ENCODE measurements at regions not wholly inside any gene's neighbourhood (a gene's known extent, or its start where the extent isn't known, plus 50 kb on each side); places are given as distances from the start of the nearest gene placed in this dataset.

DNA sequence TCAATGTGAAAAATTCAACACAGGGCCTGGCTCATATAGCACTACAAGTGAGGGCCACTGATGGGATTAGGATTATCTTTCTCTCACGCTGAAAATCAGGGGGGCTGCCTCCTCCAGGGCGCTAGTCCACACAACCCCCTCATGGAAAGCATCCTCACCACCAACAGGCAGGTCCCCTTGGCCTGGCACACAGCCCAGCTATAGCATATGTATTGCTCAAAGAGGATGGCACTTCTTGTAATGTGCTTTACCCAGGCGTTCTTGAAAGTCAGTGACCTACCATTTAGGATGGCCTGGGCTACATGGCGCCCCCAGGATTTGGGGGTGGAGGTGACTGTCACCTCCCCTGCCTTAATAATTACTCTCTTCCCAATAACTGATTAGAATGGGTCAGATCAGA, 71.0 kb upstream of the LSM6 start:
- TF ChIP-seq, protein P1, sequence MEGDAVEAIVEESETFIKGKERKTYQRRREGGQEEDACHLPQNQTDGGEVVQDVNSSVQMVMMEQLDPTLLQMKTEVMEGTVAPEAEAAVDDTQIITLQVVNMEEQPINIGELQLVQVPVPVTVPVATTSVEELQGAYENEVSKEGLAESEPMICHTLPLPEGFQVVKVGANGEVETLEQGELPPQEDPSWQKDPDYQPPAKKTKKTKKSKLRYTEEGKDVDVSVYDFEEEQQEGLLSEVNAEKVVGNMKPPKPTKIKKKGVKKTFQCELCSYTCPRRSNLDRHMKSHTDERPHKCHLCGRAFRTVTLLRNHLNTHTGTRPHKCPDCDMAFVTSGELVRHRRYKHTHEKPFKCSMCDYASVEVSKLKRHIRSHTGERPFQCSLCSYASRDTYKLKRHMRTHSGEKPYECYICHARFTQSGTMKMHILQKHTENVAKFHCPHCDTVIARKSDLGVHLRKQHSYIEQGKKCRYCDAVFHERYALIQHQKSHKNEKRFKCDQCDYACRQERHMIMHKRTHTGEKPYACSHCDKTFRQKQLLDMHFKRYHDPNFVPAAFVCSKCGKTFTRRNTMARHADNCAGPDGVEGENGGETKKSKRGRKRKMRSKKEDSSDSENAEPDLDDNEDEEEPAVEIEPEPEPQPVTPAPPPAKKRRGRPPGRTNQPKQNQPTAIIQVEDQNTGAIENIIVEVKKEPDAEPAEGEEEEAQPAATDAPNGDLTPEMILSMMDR (IDR thresholded peaks at IDR 0.05; ENCODE audit: poor library complexity, severe bottlenecking) = no peak
- TF ChIP-seq TAF1 (IDR thresholded peaks at IDR 0.05; ENCODE audit: low read depth) (no peak), EZH2 (IDR thresholded peaks at IDR 0.05; ENCODE audit: borderline replicate concordance, insufficient read depth, low read length, poor library complexity, severe bottlenecking) (no peak), POLR2AphosphoS5 (IDR thresholded peaks at IDR 0.05) (no peak), SMC3 (conservative IDR thresholded peaks at IDR 0.05; ENCODE audit: poor library complexity) (no peak), EP300 (conservative IDR thresholded peaks at IDR 0.05; ENCODE audit: poor library complexity, severe bottlenecking) (no peak)
